Endothelial cell of umbilical vein (primary cell): ENCODE measurements at regions not wholly inside any gene's neighbourhood (a gene's known extent, or its start where the extent isn't known, plus 50 kb on each side); places are given as distances from the start of the nearest gene placed in this dataset.

Source experiments
- BruUV-seq: library from RNA; stranded (reverse); fragments of 400-500 nt; replicated peaks from 2 replicates; lab custom pipeline; 2021; lab: Mats Ljungman, UMichigan
- CTCF ChIA-PET: fragments of 300-600, 350-600 bp; sonication (Branson Sonifier 250); formaldehyde crosslinking; loops from one replicate; lab custom pipeline; 2021; ENCODE audit warnings: antibody characterized with exemption, inconsistent platforms; lab: Charles Lee
- POLR2A ChIA-PET: fragments of 300-600, 350-600 bp; sonication (Branson Sonifier 250); formaldehyde crosslinking; loops from one replicate; lab custom pipeline; 2021; ENCODE audit warnings: antibody characterized with exemption, inconsistent platforms; lab: Charles Lee
- DNase-seq: peaks from one replicate; pipeline ENCODE4 v3.0.0-alpha.2; 2011; ENCODE audit warnings: low read depth, low spot score
- FAIRE-seq: peaks from 2 replicates; lab custom pipeline; 2011; peaks lifted over from hg19 to GRCh38; lab: Jason Lieb, UNC
- H2AFZ ChIP-seq: 2 replicates; pipeline ENCODE4 v1.6.0; 2012; ENCODE audit warnings: low read depth, low read length, control low read depth, inconsistent platforms
- H3K27ac ChIP-seq: 2 replicates; pipeline ENCODE4 v1.5.1; 2011; ENCODE audit warnings: low read depth, mild to moderate bottlenecking, control low read depth, low read length, moderate library complexity; ENCODE audit not compliant: insufficient read depth
- H3K27me3 ChIP-seq, 2 experiments: 2 replicates each; pipeline versions ENCODE4 v1.6.0 to v1.6.1; 2011; ENCODE audit warnings: low read length in 2 of 2, mixed read lengths in 1 of 2; ENCODE audit not compliant: control insufficient read depth in 2 of 2, insufficient read depth in 2 of 2
- H3K36me3 ChIP-seq, 2 experiments: 2 replicates in 1 of 2; 3 replicates in 1 of 2; pipeline ENCODE4 v1.5.1; 2011; ENCODE audit warnings: low read length in 2 of 2, mild to moderate bottlenecking in 1 of 2, moderate library complexity in 1 of 2; ENCODE audit not compliant: control insufficient read depth in 2 of 2, insufficient read depth in 2 of 2; ENCODE audit errors: extremely low read depth in 1 of 2
- H3K4me1 ChIP-seq: 3 replicates; pipeline ENCODE4 v1.5.1; 2011; ENCODE audit warnings: mild to moderate bottlenecking, low read length; ENCODE audit not compliant: control insufficient read depth, insufficient read depth; ENCODE audit errors: extremely low read depth
- H3K4me2 ChIP-seq: 2 replicates; pipeline ENCODE4 v1.6.1; 2011; ENCODE audit warnings: low read length, control low read depth, mixed read lengths; ENCODE audit not compliant: insufficient read depth
- H3K4me3 ChIP-seq, 3 experiments: fragments of 200-600 bp in 1 of 3; sonication (generic), shearing (Covaris generic) in 1 of 3; replicated peaks in 1 of 3; 2 replicates each; pipeline ENCODE4 v1.5.1; 2011 to 2016; ENCODE audit warnings: control low read depth in 3 of 3, low read length in 3 of 3, mild to moderate bottlenecking in 2 of 3, inconsistent platforms in 1 of 3, low read depth in 1 of 3, moderate library complexity in 1 of 3; ENCODE audit not compliant: insufficient read depth in 1 of 3
- H3K79me2 ChIP-seq: 2 replicates; pipeline ENCODE4 v1.6.0; 2012; ENCODE audit warnings: low read length, inconsistent platforms; ENCODE audit not compliant: control insufficient read depth, insufficient read depth
- H3K9ac ChIP-seq: replicated peaks from 2 replicates; pipeline ENCODE3; 2011; ENCODE audit warnings: low read length, control low read depth; ENCODE audit not compliant: insufficient read depth; ENCODE audit errors: extremely low read depth
- H3K9me1 ChIP-seq: replicated peaks from 3 replicates; pipeline ENCODE4 v1.6.0; 2011; ENCODE audit warnings: mild to moderate bottlenecking, low read length; ENCODE audit not compliant: control insufficient read depth, insufficient read depth; ENCODE audit errors: extremely low read depth
- H3K9me3 ChIP-seq: replicated peaks from 2 replicates; pipeline ENCODE4 v1.5.1; 2012; ENCODE audit warnings: low read length, inconsistent platforms; ENCODE audit not compliant: control insufficient read depth, insufficient read depth
- H4K20me1 ChIP-seq: replicated peaks from 2 replicates; pipeline ENCODE3; 2011; ENCODE audit warnings: mild to moderate bottlenecking, low read length; ENCODE audit not compliant: control insufficient read depth, insufficient read depth; ENCODE audit errors: extremely low read depth
- EZH2 ChIP-seq: IDR thresholded peaks from 2 replicates; pipeline ENCODE4 v1.6.1; 2012; ENCODE audit warnings: borderline replicate concordance, low read depth, mild to moderate bottlenecking, moderate library complexity, low read length, inconsistent platforms; ENCODE audit not compliant: severe bottlenecking
- FOS ChIP-seq: IDR thresholded peaks from 2 replicates; pipeline ENCODE4 v1.6.1; 2011; ENCODE audit warnings: mild to moderate bottlenecking, low read length, moderate library complexity, borderline replicate concordance; ENCODE audit not compliant: insufficient read depth
- GATA2 ChIP-seq: IDR thresholded peaks from 2 replicates; pipeline ENCODE4 v1.7.0; 2011; ENCODE audit warnings: low read depth, mild to moderate bottlenecking, moderate library complexity, mixed read lengths, low read length; ENCODE audit not compliant: insufficient read length, insufficient read depth
- JUN ChIP-seq: IDR thresholded peaks from 2 replicates; pipeline ENCODE4 v1.6.1; 2011; ENCODE audit warnings: borderline replicate concordance, low read depth; ENCODE audit not compliant: insufficient read length, insufficient read depth
- MYC ChIP-seq: IDR thresholded peaks from one replicate; pipeline ENCODE4 v1.6.1; 2011; ENCODE audit warnings: mild to moderate bottlenecking, low read depth, low read length
- POLR2A ChIP-seq: IDR thresholded peaks from 2 replicates; pipeline ENCODE4 v1.6.1; 2012; ENCODE audit warnings: low read depth, mild to moderate bottlenecking, control low read depth, low read length
- POLR2AphosphoS5 ChIP-seq: IDR thresholded peaks from 2 replicates; pipeline ENCODE4 v1.6.1; 2012; ENCODE audit warnings: low read depth, mild to moderate bottlenecking, control low read depth, low read length, moderate library complexity; ENCODE audit not compliant: insufficient read depth
- dilution Hi-C: fragments of 300-500 bp; cut with MboI; formaldehyde crosslinking; loops from one replicate; pipeline ENCODE4 v1.15.0; 2019; ENCODE audit warnings: low sequenced_read_pairs; ENCODE audit not compliant: extremely low pct_ligation_motif_present
- intact Hi-C: fragments of 100-400 bp; cut with micrococcal nuclease; formaldehyde crosslinking; loops from one replicate; pipeline ENCODE4 v1.10.0; 2022
- TF ChIP-seq, protein P1 (sequence below), 2 donors: IDR thresholded peaks; 1 replicate in 1 of 2; 2 replicates in 1 of 2; pipeline ENCODE4 v1.5.1; 2011; ENCODE audit warnings: low read length in 2 of 2, mild to moderate bottlenecking in 2 of 2, moderate library complexity in 2 of 2, control low read depth in 1 of 2, inconsistent platforms in 1 of 2, low read depth in 1 of 2; ENCODE audit not compliant: insufficient read depth in 1 of 2; ENCODE audit errors: extremely low read depth in 1 of 2
- TF ChIP-seq, protein P2 (sequence below): IDR thresholded peaks from 2 replicates; pipeline ENCODE4 v1.6.1; 2011; ENCODE audit not compliant: insufficient read depth, insufficient read length

DNA sequence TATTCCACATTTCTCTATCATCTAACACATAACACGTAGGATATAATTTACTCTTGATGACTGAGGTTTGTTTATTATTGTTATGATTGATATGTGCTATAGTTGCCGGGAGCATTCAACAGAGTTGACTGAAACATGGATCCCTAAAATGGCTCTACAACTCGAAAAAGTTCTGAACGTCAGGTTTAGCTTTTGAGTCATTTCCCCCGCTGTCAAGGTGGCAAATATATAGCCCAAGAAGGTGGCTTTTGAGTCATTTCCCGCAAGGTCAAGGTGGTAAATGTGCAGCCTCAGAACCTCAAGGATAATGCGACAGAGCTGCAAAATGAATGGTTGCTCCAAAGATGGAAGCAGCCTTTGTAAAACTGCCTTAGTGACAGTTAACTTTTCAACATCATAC, 104.0 kb downstream of the NIBAN1 start:
- CTCF ChIA-PET: no interaction called here
- FAIRE-seq: no peak
- H3K4me2 ChIP-seq: no peak overlapping the region

More for the DNA sequence above, 104.0 kb downstream of the NIBAN1 start:
- Histone ChIP-seq H3K4me1 (no peaks in the 10 kb centered on the region), H3K9ac (no peak overlapping the region), H3K4me3 (no peak overlapping the region), H4K20me1 (no peaks in the 10 kb centered on the region), H3K36me3 (no peaks in the 10 kb centered on the region), H2AFZ (no peak overlapping the region), H3K9me3 (no peaks in the 10 kb centered on the region), H3K9me1 (no peaks in the 10 kb centered on the region), H3K27ac (no peak overlapping the region), H3K27me3 (no peaks in the 10 kb centered on the region), H3K79me2 (no peaks in the 10 kb centered on the region)
- no peak for DNase-seq
- BruUV-seq: no TSS peak
- TF ChIP-seq POLR2A (no peak), JUN (no peak), GATA2 (no peak), EZH2 (no peak), MYC (no peak), POLR2AphosphoS5 (no peak), FOS (no peak)
- TF ChIP-seq, protein P1, sequence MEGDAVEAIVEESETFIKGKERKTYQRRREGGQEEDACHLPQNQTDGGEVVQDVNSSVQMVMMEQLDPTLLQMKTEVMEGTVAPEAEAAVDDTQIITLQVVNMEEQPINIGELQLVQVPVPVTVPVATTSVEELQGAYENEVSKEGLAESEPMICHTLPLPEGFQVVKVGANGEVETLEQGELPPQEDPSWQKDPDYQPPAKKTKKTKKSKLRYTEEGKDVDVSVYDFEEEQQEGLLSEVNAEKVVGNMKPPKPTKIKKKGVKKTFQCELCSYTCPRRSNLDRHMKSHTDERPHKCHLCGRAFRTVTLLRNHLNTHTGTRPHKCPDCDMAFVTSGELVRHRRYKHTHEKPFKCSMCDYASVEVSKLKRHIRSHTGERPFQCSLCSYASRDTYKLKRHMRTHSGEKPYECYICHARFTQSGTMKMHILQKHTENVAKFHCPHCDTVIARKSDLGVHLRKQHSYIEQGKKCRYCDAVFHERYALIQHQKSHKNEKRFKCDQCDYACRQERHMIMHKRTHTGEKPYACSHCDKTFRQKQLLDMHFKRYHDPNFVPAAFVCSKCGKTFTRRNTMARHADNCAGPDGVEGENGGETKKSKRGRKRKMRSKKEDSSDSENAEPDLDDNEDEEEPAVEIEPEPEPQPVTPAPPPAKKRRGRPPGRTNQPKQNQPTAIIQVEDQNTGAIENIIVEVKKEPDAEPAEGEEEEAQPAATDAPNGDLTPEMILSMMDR (IDR thresholded peaks at IDR 0.05; ENCODE audit: extremely low read depth in 1 of 2, insufficient read depth in 1 of 2, low read depth in 1 of 2, low read length in 2 of 2): no peak
- TF ChIP-seq, protein P2, sequence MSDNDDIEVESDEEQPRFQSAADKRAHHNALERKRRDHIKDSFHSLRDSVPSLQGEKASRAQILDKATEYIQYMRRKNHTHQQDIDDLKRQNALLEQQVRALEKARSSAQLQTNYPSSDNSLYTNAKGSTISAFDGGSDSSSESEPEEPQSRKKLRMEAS: no peak
- POLR2A ChIA-PET: no interaction called here
- intact Hi-C loops: no loop called here
- dilution Hi-C loops: no loop called here
